ENCODE measurements at regions not wholly inside any gene's neighbourhood (a gene's known extent, or its start where the extent isn't known, plus 50 kb on each side); places are given as distances from the start of the nearest gene placed in this dataset.
"Not testable (repeated sequence)": the region's sequence is repeated elsewhere in the genome, so short reads cannot be mapped to it uniquely, and the experiment has no call there.

DNA sequence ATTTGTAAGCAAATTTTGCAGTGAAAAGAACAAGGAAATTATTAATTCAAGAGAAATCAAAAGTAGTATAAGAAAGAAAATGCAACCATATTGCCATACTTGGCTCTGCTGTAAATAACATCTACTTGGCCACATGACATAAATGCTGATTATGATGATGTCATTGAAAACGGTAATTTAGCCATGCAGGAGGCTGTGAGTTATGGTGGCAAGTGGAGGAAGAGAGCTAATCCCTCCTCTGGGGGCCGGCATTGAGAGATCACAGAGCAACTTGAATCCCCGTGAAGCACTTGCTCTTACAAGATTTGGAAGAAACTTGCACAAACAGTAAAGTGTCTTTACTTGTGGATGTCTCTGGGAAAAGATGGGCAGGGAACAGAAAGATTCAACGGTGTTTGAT is 456.6 kb downstream of the PREX1 start:
- peaks cover 4% of the 10 kb centered on the region for H3K9me3 ChIP-seq (ENCODE audit: insufficient read depth, low read depth, low read length)
- H3K27me3 ChIP-seq (ENCODE audit: insufficient read depth, low read length), result no peaks in the 10 kb centered on the region
- H3K4me1 ChIP-seq (ENCODE audit: control insufficient read depth in 1 of 2, insufficient read depth in 2 of 2, low read length in 2 of 2), result peaks cover 7 to 11% of the 10 kb centered on the region in 2 experiments
- no peak overlapping the region for H3K9ac ChIP-seq (ENCODE audit: low read length)
- H3K4ac ChIP-seq (ENCODE audit: low read depth, low read length), result no peak overlapping the region
- H3K4me2 ChIP-seq (ENCODE audit: low read length), result no peak overlapping the region
- no peaks in the 10 kb centered on the region for H3K79me2 ChIP-seq (ENCODE audit: control insufficient read depth, insufficient read depth, low read length, poor library complexity)
- no peak overlapping the region for H2AFZ ChIP-seq (ENCODE audit: insufficient read depth, low read length, poor library complexity)
- H2AK5ac ChIP-seq (ENCODE audit: low read length), result no peak overlapping the region
- no peak overlapping the region for H3K23ac ChIP-seq (ENCODE audit: low read length)
- no peak overlapping the region for H3K27ac ChIP-seq (ENCODE audit: low read depth, low read length)
- no peaks in the 10 kb centered on the region for H3K79me1 ChIP-seq (ENCODE audit: low read length)
- H4K12ac ChIP-seq (ENCODE audit: low read depth, low read length), result no peak overlapping the region
- no peak overlapping the region for H4K91ac ChIP-seq (ENCODE audit: low read depth, low read length)
- no CpG with 5 or more reads among the region's 4 CpGs for WGBS (ENCODE audit: extremely low coverage, insufficient coverage, insufficient read length)
- no peak overlapping the region for H3K18ac ChIP-seq (ENCODE audit: low read length)
- H3K36me3 ChIP-seq (ENCODE audit: control insufficient read depth in 1 of 2, insufficient read depth in 2 of 2, low read length in 2 of 2), result no peaks in the 10 kb centered on the region
- H2BK5ac ChIP-seq (ENCODE audit: low read depth, low read length, poor library complexity), result no peak overlapping the region
- no peak overlapping the region for H3K4me3 ChIP-seq (ENCODE audit: low read depth, low read length)
- no peak overlapping the region for H2BK120ac ChIP-seq (ENCODE audit: insufficient read depth, low read length, poor library complexity)
- H3K14ac ChIP-seq (ENCODE audit: low read length), result no peak overlapping the region
- no peak overlapping the region for H4K8ac ChIP-seq (ENCODE audit: low read depth, low read length)
- DNase-seq, result no peak
- H2BK12ac ChIP-seq (ENCODE audit: low read length), result no peak overlapping the region

GRCh38 chr20:48368580-48369021 is 459.2 kb downstream of the PREX1 start:
- not testable (repeated sequence) for H4K12ac ChIP-seq (ENCODE audit: low read depth, low read length); H3K9me3 ChIP-seq (ENCODE audit: insufficient read depth, low read depth, low read length); H3K23ac ChIP-seq (ENCODE audit: low read length); H2AK5ac ChIP-seq (ENCODE audit: low read length); H3K9ac ChIP-seq (ENCODE audit: low read length); H2BK120ac ChIP-seq (ENCODE audit: insufficient read depth, low read length, poor library complexity); H3K4me1 ChIP-seq (ENCODE audit: control insufficient read depth in 1 of 2, insufficient read depth in 2 of 2, low read length in 2 of 2); H2BK5ac ChIP-seq (ENCODE audit: low read depth, low read length, poor library complexity); H3K27ac ChIP-seq (ENCODE audit: low read depth, low read length); H3K79me1 ChIP-seq (ENCODE audit: low read length); H3K4ac ChIP-seq (ENCODE audit: low read depth, low read length); H4K8ac ChIP-seq (ENCODE audit: low read depth, low read length); H3K4me3 ChIP-seq (ENCODE audit: low read depth, low read length); H2AFZ ChIP-seq (ENCODE audit: insufficient read depth, low read length, poor library complexity); H3K79me2 ChIP-seq (ENCODE audit: control insufficient read depth, insufficient read depth, low read length, poor library complexity); DNase-seq; H3K27me3 ChIP-seq (ENCODE audit: insufficient read depth, low read length); H2BK12ac ChIP-seq (ENCODE audit: low read length); H3K14ac ChIP-seq (ENCODE audit: low read length); H3K36me3 ChIP-seq (ENCODE audit: control insufficient read depth in 1 of 2, insufficient read depth in 2 of 2, low read length in 2 of 2); H3K18ac ChIP-seq (ENCODE audit: low read length); H3K4me2 ChIP-seq (ENCODE audit: low read length); H4K91ac ChIP-seq (ENCODE audit: low read depth, low read length)
- no CpG with 5 or more reads among the region's 10 CpGs for WGBS (ENCODE audit: extremely low coverage, insufficient coverage, insufficient read length)

DNA sequence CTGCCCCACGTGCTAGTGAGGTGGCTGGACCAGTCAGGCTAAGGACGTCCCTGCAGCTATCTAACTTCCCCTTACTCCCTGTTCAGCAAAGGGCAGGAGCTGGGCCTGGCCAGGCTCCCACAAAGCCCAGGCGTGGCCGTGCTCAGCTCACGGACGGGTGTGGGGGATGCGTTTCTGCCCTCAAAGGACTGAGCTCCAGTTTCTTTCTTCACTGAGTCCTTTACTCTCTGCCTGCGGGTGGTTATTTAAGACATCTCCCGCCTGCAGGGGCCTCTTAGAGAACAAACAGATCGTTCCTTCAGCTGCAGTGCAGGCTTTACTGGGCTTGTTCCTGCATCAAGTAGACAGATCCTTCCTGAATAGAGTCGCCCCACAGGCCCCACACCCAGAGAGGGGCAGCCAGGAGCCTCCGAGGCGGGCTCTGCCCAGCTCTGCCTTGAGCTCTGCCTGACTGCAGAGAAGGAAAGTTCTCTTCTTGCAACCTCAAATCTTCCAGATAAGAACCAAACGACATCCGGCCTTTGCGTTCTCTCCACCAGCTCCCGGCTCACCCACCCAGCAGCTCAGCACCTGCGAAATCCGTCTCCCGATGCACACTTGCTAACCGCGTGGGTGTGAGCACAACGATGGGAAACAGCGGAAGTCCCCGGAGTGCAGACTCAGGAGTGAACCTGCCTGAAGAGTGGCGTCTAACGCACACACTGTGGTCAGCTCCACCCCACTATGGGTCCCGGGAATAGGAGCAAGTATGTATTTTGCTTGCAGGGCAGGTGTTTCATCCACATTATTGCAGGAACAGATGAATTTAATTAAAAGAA is 460.0 kb downstream of the PREX1 start:
- not testable (repeated sequence) for H4K91ac ChIP-seq (ENCODE audit: low read depth, low read length); H3K23ac ChIP-seq (ENCODE audit: low read length); H2BK12ac ChIP-seq (ENCODE audit: low read length); H2AK5ac ChIP-seq (ENCODE audit: low read length); H3K4me3 ChIP-seq (ENCODE audit: low read depth, low read length); H3K79me2 ChIP-seq (ENCODE audit: control insufficient read depth, insufficient read depth, low read length, poor library complexity); H4K12ac ChIP-seq (ENCODE audit: low read depth, low read length); H3K4me1 ChIP-seq (ENCODE audit: control insufficient read depth in 1 of 2, insufficient read depth in 2 of 2, low read length in 2 of 2); H3K36me3 ChIP-seq (ENCODE audit: control insufficient read depth in 1 of 2, insufficient read depth in 2 of 2, low read length in 2 of 2); H3K9me3 ChIP-seq (ENCODE audit: insufficient read depth, low read depth, low read length); H2AFZ ChIP-seq (ENCODE audit: insufficient read depth, low read length, poor library complexity); H3K9ac ChIP-seq (ENCODE audit: low read length); H4K8ac ChIP-seq (ENCODE audit: low read depth, low read length); H3K27ac ChIP-seq (ENCODE audit: low read depth, low read length); H3K18ac ChIP-seq (ENCODE audit: low read length); H3K14ac ChIP-seq (ENCODE audit: low read length); H3K4ac ChIP-seq (ENCODE audit: low read depth, low read length); H3K79me1 ChIP-seq (ENCODE audit: low read length); H2BK120ac ChIP-seq (ENCODE audit: insufficient read depth, low read length, poor library complexity); H2BK5ac ChIP-seq (ENCODE audit: low read depth, low read length, poor library complexity); H3K27me3 ChIP-seq (ENCODE audit: insufficient read depth, low read length); H3K4me2 ChIP-seq (ENCODE audit: low read length); DNase-seq
- WGBS (ENCODE audit: extremely low coverage, insufficient coverage, insufficient read length), result no CpG with 5 or more reads among the region's 28 CpGs

DNA sequence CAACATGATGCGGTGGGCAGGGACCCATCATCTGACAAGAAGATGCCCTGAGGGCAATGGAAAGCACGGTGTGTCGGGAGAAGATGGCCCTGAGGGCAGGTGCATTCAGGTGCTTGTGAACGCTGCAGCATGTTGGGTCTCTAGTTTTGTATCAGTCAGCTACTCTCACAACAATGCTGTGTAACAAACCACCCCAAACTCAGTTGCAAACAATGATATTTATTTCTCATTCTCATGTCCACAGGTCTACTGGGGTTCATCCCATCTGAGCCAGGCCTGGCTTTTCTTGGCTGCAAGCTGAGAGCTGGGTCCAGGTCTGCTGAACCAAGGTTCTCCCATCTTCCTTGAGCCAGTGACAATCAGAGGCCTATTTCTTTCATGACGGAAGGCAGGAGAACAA is 461.6 kb downstream of the PREX1 start:
- no peaks in the 10 kb centered on the region for H3K79me2 ChIP-seq (ENCODE audit: control insufficient read depth, insufficient read depth, low read length, poor library complexity)
- no peak overlapping the region for H2AK5ac ChIP-seq (ENCODE audit: low read length)
- peaks cover 4% of the 10 kb centered on the region for H3K9me3 ChIP-seq (ENCODE audit: insufficient read depth, low read depth, low read length)
- no peak overlapping the region for H3K9ac ChIP-seq (ENCODE audit: low read length)
- H2BK5ac ChIP-seq (ENCODE audit: low read depth, low read length, poor library complexity), result no peak overlapping the region
- H3K79me1 ChIP-seq (ENCODE audit: low read length), result no peaks in the 10 kb centered on the region
- H3K4me2 ChIP-seq (ENCODE audit: low read length), result no peak overlapping the region
- H3K27me3 ChIP-seq (ENCODE audit: insufficient read depth, low read length), result no peaks in the 10 kb centered on the region
- H3K4ac ChIP-seq (ENCODE audit: low read depth, low read length), result no peak overlapping the region
- no peak overlapping the region for H4K91ac ChIP-seq (ENCODE audit: low read depth, low read length)
- no peak overlapping the region for H4K12ac ChIP-seq (ENCODE audit: low read depth, low read length)
- H3K4me3 ChIP-seq (ENCODE audit: low read depth, low read length), result no peak overlapping the region
- H3K18ac ChIP-seq (ENCODE audit: low read length), result no peak overlapping the region
- H3K36me3 ChIP-seq (ENCODE audit: control insufficient read depth in 1 of 2, insufficient read depth in 2 of 2, low read length in 2 of 2), result no peaks in the 10 kb centered on the region
- H3K4me1 ChIP-seq (ENCODE audit: control insufficient read depth in 1 of 2, insufficient read depth in 2 of 2, low read length in 2 of 2), result peaks cover 3% of the 10 kb centered on the region in 2 experiments
- no peak overlapping the region for H2AFZ ChIP-seq (ENCODE audit: insufficient read depth, low read length, poor library complexity)
- H3K23ac ChIP-seq (ENCODE audit: low read length), result no peak overlapping the region
- H2BK120ac ChIP-seq (ENCODE audit: insufficient read depth, low read length, poor library complexity), result no peak overlapping the region
- H4K8ac ChIP-seq (ENCODE audit: low read depth, low read length), result no peak overlapping the region
- DNase-seq, result no peak
- WGBS (ENCODE audit: extremely low coverage, insufficient coverage, insufficient read length), result no CpG with 5 or more reads among the region's 5 CpGs
- no peak overlapping the region for H3K27ac ChIP-seq (ENCODE audit: low read depth, low read length)
- no peak overlapping the region for H2BK12ac ChIP-seq (ENCODE audit: low read length)
- no peak overlapping the region for H3K14ac ChIP-seq (ENCODE audit: low read length)
